Calu3 (cell line): ENCODE measurements at regions not wholly inside any gene's neighbourhood (a gene's known extent, or its start where the extent isn't known, plus 50 kb on each side); places are given as distances from the start of the nearest gene placed in this dataset.

Experiments used
- BruUV-seq: library from RNA; stranded (reverse); fragments of 400-500 nt; replicated peaks from 2 replicates; lab custom pipeline; 2021; lab: Mats Ljungman, UMichigan
- CTCF ChIA-PET: fragments of 300-600 bp; sonication (Branson Sonifier 250); formaldehyde crosslinking; loops from one replicate; lab custom pipeline; 2022; ENCODE audit warnings: antibody characterized with exemption; lab: Charles Lee
- DNase-seq: peaks from one replicate; pipeline ENCODE4 v3.0.0; 2022
- H3K27ac Mint-ChIP-seq: one replicate; pipeline ENCODE4 v1.8.0; 2022; ENCODE audit warnings: mixed read lengths; ENCODE audit not compliant: unreplicated experiment
- H3K27me3 Mint-ChIP-seq: one replicate; pipeline ENCODE4 v1.8.0; 2022; ENCODE audit warnings: mixed read lengths; ENCODE audit not compliant: unreplicated experiment
- H3K36me3 Mint-ChIP-seq: one replicate; pipeline ENCODE4 v1.8.0; 2022; ENCODE audit warnings: mild to moderate bottlenecking, moderate library complexity, mixed read lengths; ENCODE audit not compliant: insufficient read depth, unreplicated experiment
- H3K4me1 Mint-ChIP-seq: one replicate; pipeline ENCODE4 v1.8.0; 2022; ENCODE audit warnings: mild to moderate bottlenecking, low read depth, mixed read lengths; ENCODE audit not compliant: unreplicated experiment
- H3K4me3 Mint-ChIP-seq: one replicate; pipeline ENCODE4 v1.8.0; 2022; ENCODE audit warnings: mild to moderate bottlenecking, low read depth, moderate library complexity, mixed read lengths; ENCODE audit not compliant: unreplicated experiment
- H3K9me3 Mint-ChIP-seq: one replicate; pipeline ENCODE4 v1.8.0; 2022; ENCODE audit warnings: low read depth, mixed read lengths; ENCODE audit not compliant: unreplicated experiment
- intact Hi-C: fragments of 100-400 bp; cut with micrococcal nuclease; formaldehyde crosslinking; loops from one replicate; pipeline ENCODE4 v1.10.0; 2022; ENCODE audit not compliant: unreplicated experiment
- TF ChIP-seq, protein P1 (sequence below): fragments of 200-600 bp; IDR thresholded peaks from one replicate; pipeline ENCODE4 v1.8.0; 2022; ENCODE audit warnings: antibody characterized with exemption; ENCODE audit not compliant: unreplicated experiment

DNA sequence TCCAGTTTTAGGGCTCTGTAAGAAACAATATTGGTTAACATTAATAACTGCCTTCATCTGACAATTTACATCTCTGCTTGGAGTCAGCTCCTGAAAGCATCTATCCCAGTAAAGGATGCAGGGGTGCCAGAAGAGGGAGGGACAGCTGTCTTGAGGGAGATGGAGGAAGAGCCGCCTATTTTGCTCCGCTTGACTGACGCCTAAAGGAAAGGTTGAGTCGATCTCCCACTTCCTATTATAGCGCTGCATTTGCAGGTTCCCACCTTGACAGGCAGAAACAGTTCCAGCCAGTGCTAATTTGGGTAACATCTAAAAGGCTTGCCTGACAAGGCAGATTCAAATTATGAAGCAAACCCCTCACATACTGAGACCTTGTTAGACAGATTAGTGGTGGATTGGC, 374.6 kb downstream of the SPATA31D1 start:
- BruUV-seq = no TSS peak
- Mint-ChIP-seq H3K27ac (no peak overlapping the region), H3K27me3 (no peaks in the 10 kb centered on the region), H3K4me3 (no peak overlapping the region), H3K9me3 (no peaks in the 10 kb centered on the region), H3K36me3 (no peaks in the 10 kb centered on the region), H3K4me1 (no peaks in the 10 kb centered on the region)
- intact Hi-C loops = no loop called here
- no peak for DNase-seq
- TF ChIP-seq, protein P1, sequence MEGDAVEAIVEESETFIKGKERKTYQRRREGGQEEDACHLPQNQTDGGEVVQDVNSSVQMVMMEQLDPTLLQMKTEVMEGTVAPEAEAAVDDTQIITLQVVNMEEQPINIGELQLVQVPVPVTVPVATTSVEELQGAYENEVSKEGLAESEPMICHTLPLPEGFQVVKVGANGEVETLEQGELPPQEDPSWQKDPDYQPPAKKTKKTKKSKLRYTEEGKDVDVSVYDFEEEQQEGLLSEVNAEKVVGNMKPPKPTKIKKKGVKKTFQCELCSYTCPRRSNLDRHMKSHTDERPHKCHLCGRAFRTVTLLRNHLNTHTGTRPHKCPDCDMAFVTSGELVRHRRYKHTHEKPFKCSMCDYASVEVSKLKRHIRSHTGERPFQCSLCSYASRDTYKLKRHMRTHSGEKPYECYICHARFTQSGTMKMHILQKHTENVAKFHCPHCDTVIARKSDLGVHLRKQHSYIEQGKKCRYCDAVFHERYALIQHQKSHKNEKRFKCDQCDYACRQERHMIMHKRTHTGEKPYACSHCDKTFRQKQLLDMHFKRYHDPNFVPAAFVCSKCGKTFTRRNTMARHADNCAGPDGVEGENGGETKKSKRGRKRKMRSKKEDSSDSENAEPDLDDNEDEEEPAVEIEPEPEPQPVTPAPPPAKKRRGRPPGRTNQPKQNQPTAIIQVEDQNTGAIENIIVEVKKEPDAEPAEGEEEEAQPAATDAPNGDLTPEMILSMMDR = no peak
- CTCF ChIA-PET = no interaction called here

GRCh38 chr9:82363682-82364081, 375.1 kb downstream of the SPATA31D1 start:
- TF ChIP-seq, protein P1 = no peak
- Mint-ChIP-seq H3K4me3 (no peak overlapping the region), H3K9me3 (no peaks in the 10 kb centered on the region), H3K27ac (no peak overlapping the region), H3K27me3 (no peaks in the 10 kb centered on the region), H3K36me3 (no peaks in the 10 kb centered on the region), H3K4me1 (no peaks in the 10 kb centered on the region)
- BruUV-seq = no TSS peak
- intact Hi-C loops = no loop called here
- CTCF ChIA-PET = no interaction called here
- DNase-seq = no peak

GRCh38 chr9:82367016-82367415, 378.4 kb downstream of the SPATA31D1 start:
- CTCF ChIA-PET = interaction anchor here (0.6 kb wide), 1 partner anchor 989 kb away, joined by 4 read pairs; no protein-coding TSS in a partner anchor
- Mint-ChIP-seq H3K27ac (no peak overlapping the region), H3K27me3 (no peaks in the 10 kb centered on the region), H3K4me1 (no peaks in the 10 kb centered on the region), H3K9me3 (no peaks in the 10 kb centered on the region), H3K36me3 (no peaks in the 10 kb centered on the region), H3K4me3 (no peak overlapping the region)
- TF ChIP-seq, protein P1 = no peak
- no peak for DNase-seq
- BruUV-seq = no TSS peak
- intact Hi-C loops = no loop called here

DNA sequence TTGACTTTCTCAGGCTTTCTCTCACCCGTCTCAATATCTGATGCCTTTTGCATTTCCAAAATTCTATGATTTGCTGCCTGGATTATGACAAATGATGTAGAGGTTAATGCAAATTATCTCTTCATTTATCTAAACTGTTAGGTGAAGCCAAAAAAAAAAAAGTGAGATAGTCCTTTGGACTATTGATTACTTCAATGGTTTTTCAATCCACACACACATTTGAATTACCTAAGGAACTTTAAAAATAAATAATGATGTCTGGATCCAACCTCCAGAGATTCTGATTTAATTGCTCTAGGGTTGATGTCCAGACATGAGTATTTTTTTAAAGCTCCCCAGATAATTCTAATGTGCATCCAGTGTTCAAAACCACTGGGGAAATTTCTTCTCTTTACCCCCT, 379.4 kb downstream of the SPATA31D1 start:
- BruUV-seq = no TSS peak
- no peak overlapping the region for H3K4me3 Mint-ChIP-seq
- intact Hi-C loops = no loop called here

More for the DNA sequence above, 379.4 kb downstream of the SPATA31D1 start:
- CTCF ChIA-PET = no interaction called here
- H3K27me3 Mint-ChIP-seq = no peaks in the 10 kb centered on the region
- peaks cover under 1% of the 10 kb centered on the region for H3K9me3 Mint-ChIP-seq
- TF ChIP-seq, protein P1 = no peak
- no peaks in the 10 kb centered on the region for H3K4me1 Mint-ChIP-seq
- no peaks in the 10 kb centered on the region for H3K36me3 Mint-ChIP-seq
- no peak for DNase-seq
- no peak overlapping the region for H3K27ac Mint-ChIP-seq
